ENCODE measurements at regions not wholly inside any gene's neighbourhood (a gene's known extent, or its start where the extent isn't known, plus 50 kb on each side); places are given as distances from the start of the nearest gene placed in this dataset.

DNA sequence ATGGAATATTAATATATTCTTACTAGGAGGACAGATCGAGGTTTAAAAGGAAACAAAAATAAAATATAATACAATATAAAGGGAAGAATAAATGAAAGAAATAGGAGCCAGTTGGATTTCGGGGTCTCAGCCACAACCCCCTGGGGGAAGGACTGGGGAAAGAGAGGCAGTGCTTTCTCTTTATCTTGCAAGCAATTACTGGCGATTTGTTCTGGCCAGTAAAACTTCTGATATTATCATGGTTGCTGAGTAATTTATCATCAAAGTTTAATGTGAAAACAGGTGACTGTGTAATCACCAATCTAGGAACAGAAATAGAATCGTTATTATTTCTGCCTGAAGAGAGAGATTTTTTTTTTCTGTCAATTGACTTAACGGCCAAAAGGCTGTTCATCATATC is 917.7 kb upstream of the CELF4 start:
- in situ Hi-C loops (cut with MboI; ENCODE audit: low sequenced_read_pairs), result no loop called here

- in situ Hi-C loops (cut with MboI; ENCODE audit: low sequenced_read_pairs), result no loop called here
Measured at GRCh38 chr18:38481576-38481975, 916.0 kb upstream of the CELF4 start.

- in situ Hi-C loops (cut with MboI; ENCODE audit: low sequenced_read_pairs), result no loop called here
Measured at GRCh38 chr18:38475686-38476085, 910.1 kb upstream of the CELF4 start.

DNA sequence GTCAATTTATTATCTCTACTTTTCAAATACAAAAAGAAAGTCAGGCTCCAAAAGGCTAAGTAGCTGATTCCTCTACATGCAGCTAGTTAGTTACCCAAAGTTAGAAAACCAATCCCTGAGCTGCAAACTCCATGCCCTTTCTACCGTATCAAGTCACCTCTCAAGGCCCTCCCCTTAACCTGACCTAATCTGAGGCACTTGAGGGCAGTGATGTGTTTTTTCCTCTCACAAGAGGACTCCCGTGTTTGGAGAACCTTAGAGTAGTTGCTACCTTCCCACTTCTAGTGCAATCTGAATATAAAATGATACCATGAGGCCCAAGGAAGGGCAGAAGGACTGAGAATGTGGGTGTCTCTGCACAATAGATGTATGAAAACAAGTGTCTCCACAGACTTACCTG is 907.9 kb upstream of the CELF4 start:
- in situ Hi-C loops (cut with MboI; ENCODE audit: low sequenced_read_pairs), result no loop called here

- in situ Hi-C loops (cut with MboI; ENCODE audit: low sequenced_read_pairs), result no loop called here
Measured at GRCh38 chr18:38470421-38470820, 904.8 kb upstream of the CELF4 start.

DNA sequence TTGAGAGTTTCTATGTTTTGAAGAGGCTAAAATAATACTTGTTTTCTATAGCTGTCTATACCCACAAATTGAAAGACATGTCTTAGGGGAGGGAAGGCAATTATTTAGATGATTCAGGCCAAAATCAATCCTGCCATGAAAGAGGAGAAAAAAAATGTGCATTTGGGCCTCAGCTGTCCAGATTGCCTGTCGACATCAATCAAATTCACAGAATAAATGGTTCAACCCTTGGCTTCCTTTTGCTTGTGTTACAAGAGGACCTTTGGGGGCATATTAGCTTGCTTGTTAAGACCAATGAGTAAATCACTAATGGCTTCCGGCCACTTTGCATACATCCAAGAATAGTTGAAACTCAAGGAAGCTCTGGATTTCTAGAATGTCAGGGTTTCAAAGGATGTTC is 900.8 kb upstream of the CELF4 start:
- in situ Hi-C loops (cut with MboI; ENCODE audit: low sequenced_read_pairs), result no loop called here

DNA sequence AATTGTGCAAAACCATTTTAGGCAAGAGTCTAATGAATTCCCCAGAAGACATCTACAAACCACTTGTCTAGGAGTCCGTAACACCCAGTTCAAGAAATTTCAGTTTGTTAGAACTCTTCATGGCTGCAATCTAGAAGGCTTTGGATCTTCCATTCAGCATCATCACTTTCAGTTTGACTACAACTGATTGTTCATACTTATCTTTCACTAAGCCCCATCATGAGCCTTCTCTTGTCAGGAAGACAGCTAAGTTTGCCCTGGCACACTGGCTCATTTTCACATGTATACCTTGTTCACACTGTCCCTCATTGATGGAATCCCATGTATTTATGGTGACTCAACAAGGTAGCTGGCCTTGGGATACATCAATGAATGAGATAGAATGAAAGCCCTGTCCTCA is 898.4 kb upstream of the CELF4 start:
- in situ Hi-C loops (cut with MboI; ENCODE audit: low sequenced_read_pairs), result no loop called here

DNA sequence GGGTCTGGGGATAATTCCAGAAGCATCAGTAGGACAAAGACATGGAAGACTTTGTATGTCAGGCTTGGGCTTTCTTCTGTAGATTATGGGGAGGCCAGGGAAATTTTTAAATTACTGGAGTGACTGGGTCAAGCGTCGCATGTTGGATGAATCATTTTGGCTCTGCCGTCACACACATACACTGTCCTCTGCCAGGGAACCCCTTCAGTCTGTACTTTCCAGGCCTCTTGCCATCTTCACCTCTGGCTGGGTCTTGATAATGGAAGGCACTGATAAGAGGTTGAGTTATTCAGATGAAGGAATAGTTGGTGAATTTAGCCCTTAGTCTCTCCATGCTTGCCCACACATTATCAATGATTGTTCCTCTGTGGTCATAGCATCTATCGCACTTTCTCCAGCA is 895.1 kb upstream of the CELF4 start:
- in situ Hi-C loops (cut with MboI; ENCODE audit: low sequenced_read_pairs), result no loop called here

DNA sequence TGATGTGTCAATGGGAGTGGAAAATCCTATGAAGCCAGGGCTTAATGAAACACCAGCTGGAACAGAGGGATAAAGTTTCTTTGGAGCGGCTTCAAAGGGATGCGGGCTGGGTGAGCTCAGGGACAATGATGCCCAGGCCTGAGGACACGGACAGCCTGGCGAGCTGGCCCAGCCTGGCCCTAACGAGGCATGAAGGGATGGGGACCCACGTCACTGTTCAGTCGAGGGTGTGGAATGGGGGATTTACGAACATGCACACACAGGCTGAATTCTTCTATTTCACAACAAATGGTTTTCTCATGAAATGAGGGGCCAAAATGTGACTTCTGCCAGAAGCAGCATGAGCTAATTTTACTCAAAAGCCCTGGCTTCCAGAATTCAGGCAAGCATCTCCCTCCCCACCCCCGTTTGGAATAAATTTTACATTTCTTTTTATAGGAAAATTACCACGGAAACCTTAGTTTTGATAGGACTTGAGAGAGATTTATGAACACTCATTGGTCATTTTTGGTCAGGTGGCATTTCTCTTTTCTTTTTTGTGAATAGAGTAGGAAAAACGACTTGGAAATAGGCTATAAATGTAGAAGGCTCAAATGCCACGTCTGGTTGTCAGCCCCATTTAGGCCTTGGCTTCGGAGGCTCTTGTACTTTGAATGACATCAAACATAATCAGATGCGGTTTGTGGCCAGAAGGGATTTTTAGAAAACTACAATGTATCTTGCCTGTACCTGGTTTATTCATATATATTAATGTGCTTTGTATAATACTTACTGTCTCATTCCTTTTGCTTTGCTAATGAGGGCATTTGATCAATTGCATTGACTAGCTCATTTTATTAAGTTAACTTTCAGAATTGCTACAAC is 893.8 kb upstream of the CELF4 start:
- in situ Hi-C loops (cut with MboI; ENCODE audit: low sequenced_read_pairs), result no loop called here

GRCh38 chr18:38458698-38459097 is 893.1 kb upstream of the CELF4 start:
- in situ Hi-C loops (cut with MboI; ENCODE audit: low sequenced_read_pairs), result no loop called here

DNA sequence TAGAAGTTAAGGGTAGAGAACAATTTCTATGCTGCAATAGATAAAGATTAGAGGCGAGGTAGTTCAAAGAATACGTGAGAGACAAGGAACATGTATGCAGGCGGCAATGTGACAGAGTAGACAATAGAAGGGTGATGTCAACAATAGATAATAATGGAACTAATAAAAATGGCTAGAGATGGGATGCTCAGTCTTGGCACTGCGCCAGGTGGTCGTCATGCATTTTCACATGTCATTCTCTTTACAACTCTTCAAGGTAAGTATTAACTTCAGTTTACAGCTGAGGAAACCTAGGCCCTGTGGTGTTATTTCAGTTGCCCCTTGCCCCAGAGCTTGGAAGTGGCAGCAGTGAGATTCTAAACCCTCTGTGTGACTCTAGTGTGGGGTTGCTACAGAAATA is 890.7 kb upstream of the CELF4 start:
- in situ Hi-C loops (cut with MboI; ENCODE audit: low sequenced_read_pairs), result no loop called here

DNA sequence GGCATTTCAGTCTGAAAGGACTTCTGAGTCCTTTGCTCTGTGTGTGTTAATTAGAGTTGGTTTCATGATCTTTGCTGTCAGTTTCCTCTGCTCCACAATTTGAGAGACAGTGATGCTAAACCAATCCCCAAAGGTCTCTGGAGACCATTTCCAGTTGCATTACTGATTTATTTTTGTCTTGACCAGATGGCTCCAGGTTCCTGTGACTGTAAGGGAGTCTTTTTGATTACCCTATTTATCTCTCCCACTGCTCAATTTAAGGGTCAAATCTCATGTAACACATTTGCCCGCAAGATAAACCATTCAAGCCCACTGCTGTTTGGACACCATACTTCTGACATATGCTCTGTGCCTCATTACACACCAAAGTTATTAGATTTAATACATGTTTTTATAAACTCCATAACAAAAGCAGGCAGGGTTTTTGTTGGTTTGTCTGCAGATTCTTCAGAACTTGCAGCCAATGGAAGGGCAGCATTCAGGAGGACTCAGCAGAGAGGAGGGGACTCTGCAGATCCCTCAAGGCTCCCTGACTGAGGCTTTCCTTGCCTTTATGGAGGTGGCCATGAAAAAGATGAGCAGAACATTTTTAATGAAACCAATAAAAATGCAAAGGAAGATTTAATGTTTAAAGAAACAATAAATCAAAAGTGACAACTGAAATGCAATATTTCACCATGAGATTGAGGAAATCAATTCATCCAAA is 889.3 kb upstream of the CELF4 start:
- in situ Hi-C loops (cut with MboI; ENCODE audit: low sequenced_read_pairs), result no loop called here

DNA sequence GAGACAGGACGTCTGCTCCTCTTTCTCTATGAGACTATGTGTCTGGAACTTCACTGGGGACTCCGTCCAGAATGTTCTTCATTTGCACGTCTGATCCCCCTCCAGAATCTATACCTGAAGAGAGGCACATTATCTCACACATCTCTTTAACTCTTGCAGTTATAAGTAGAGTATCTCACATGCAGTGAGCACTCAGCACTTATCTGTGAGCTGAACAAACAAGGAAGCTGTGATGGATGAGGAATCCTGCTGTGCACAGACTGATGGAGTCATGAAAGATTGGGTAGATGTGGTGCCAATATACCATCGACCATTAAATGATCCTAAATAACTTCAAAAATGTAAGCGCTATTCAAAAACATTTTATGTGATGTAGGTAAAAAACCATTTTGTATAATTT is 888.3 kb upstream of the CELF4 start:
- in situ Hi-C loops (cut with MboI; ENCODE audit: low sequenced_read_pairs), result no loop called here

DNA sequence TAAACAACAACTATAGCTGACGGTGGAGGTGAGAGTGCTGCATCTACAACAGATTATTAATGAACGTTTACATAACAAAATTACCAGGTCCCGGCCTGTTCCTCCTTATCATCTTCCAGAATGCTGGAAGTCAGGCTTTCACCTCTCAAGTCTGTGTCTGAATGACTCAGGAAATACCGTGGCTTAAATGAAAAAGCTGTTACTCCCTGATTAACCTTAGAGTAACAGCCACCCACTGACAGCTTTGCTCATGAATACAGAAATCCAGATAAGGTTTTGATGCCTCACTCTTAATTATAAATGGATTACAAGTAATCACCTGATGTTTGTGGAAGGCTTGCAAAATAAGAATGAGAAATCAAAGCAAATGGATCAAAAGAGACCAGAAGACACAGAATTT is 885.3 kb upstream of the CELF4 start:
- in situ Hi-C loops (cut with MboI; ENCODE audit: low sequenced_read_pairs), result no loop called here

DNA sequence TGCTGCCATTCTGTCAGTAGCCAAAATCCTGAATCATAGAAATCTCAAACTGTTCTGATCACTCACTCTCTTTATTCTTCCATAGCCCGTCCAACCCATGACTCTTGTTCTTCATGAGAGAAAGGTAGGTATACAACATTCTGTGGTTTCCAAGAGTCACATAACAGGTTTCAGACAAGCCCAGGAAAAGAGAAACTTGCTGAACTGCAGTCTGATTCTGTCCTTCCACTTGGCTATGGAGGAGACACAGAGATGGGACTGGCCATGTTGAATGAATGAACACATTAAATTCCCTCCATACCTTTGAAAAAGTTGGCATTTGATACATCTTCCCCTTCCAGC is 880.2 kb upstream of the CELF4 start:
- in situ Hi-C loops (cut with MboI; ENCODE audit: low sequenced_read_pairs), result no loop called here

- in situ Hi-C loops (cut with MboI; ENCODE audit: low sequenced_read_pairs), result no loop called here
Measured at GRCh38 chr18:38444971-38445803, 879.6 kb upstream of the CELF4 start.

- in situ Hi-C loops (cut with MboI; ENCODE audit: low sequenced_read_pairs), result no loop called here
Measured at GRCh38 chr18:38427736-38428135, 862.1 kb upstream of the CELF4 start.

DNA sequence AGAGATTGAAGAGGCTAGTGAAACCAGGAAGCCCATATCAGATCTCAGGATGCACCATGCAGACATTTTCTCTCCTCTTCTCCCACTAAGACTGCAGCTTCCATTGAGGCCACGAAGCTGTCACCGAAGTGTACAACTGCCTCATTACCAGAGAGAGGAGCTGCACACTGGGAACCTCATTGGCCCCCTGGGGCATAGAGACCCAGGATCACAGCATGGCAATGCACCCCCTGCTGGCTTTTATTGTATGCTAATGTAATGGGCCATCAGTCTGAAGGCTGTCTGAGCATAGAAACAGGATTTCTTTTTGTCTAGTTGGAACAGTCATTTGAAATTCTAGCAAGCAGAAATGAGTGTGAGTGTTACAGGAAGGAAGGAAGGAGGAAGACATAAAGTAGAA is 861.6 kb upstream of the CELF4 start:
- in situ Hi-C loops (cut with MboI; ENCODE audit: low sequenced_read_pairs), result no loop called here

DNA sequence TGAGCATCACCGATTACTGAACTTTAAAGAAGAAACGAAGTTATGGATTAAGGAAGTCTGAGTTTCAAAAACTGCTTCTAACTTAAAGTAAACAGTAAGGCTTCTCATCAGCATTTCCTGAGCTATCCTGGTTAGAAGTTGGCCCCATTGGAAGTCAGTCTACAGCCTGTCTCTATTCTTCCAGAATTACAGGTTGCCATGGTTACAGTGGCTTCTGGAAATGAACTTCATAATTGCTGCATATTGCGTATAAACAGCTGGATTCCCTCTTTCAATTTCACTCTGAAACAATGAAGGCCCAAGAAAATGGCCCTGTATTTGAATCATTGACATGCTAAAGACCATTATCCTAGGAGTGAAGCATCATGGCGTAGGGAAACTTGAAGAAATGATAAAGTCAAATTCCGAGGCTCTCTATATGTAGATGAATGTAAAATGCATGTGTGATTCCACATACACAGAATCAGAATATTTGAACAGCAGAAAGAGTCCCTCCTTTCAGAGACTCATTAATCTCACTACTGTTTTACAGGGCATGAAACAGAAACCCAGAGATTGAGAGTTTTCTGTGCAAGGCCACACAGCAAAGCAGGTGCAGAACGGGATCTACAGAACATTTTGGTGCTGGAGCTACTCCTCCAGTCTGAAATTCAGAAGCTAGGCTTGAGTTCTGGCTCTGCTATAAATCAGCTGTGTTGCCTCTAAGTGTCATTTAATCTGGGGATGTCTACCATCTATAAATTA is 856.4 kb upstream of the CELF4 start:
- in situ Hi-C loops (cut with MboI; ENCODE audit: low sequenced_read_pairs), result no loop called here

- in situ Hi-C loops (cut with MboI; ENCODE audit: low sequenced_read_pairs), result no loop called here
Measured at GRCh38 chr18:38421021-38421420, 855.4 kb upstream of the CELF4 start.

GRCh38 chr18:38420611-38421010 is 855.0 kb upstream of the CELF4 start:
- in situ Hi-C loops (cut with MboI; ENCODE audit: low sequenced_read_pairs), result no loop called here

All from HL-60/S4 treated with retinoic acid at 250 ng/mL for 4 days and 3 days (cell line).